ENCODE measurements at regions not wholly inside any gene's neighbourhood (a gene's known extent, or its start where the extent isn't known, plus 50 kb on each side); places are given as distances from the start of the nearest gene placed in this dataset.

- no peak overlapping the region for H3K27ac ChIP-seq
- TF ChIP-seq CTCF (conservative IDR thresholded peaks at IDR 0.05) = no peak
These were observed 501.2 kb downstream of the PCNX1 start for GRCh38 chr14:71408362-71409030.

GRCh38 chr14:71410578-71411284 is 503.5 kb downstream of the PCNX1 start:
- no peak for TF ChIP-seq CTCF (conservative IDR thresholded peaks at IDR 0.05)
- no peak overlapping the region for H3K27ac ChIP-seq

DNA sequence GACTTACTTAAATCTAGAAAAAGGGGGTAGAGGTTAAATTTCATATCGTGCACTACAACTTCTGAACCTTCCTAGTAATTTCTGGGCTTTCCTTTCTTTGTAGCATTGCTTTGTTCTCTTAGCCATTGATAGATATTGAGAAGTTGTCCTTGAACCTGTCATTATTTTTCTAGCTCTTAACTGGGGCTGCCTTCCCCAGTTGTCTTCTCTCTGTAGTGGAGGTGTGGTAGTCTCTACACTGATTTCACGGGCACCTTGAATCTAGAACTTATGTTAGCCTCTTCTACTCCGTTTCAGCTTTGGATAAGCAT is 504.0 kb downstream of the PCNX1 start:
- TF ChIP-seq CTCF (conservative IDR thresholded peaks at IDR 0.05) = no peak
- H3K27ac ChIP-seq = peak overlapping the region; percentile 45; the same call in 1 of the 2 replicates

- TF ChIP-seq CTCF (conservative IDR thresholded peaks at IDR 0.05) = no peak
- H3K27ac ChIP-seq = peak overlapping the region; percentile 45
These were observed 504.5 kb downstream of the PCNX1 start for GRCh38 chr14:71411738-71412137.

DNA sequence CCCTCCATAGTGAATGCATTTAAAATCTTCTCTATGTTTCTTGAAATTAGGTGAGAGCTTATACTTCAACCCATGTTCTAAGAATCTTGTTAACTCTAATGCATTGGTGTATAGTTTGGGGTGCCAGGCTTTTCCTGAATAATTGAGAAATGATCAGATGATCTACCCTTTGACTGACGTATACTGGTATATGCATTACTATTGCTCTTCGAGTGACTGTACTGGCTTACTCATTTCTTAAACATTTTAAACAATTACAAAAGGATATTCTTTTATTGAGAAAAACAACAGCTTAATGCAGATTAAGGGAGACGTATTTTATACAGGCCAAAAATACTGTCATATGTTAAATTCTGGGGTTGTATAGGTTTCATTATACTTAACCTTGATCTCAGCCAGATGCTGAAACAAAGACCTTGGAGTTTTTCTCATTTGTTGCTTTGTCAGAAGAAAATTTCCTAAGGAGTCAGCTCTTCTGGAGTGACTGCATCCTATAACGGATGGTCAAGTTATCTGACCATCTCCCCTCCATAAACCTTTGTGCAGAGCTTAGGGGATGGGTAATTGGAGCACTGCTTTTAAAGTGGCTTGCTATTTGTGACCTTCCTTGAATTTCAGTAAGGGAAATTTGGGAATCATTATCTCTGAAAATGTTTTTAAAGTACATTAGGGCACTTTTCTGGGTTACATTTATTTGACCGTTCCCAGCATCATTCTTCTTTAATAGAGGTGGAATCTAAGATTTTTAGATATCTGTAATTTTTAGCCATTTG is 507.6 kb downstream of the PCNX1 start:
- H3K27ac ChIP-seq = no peak overlapping the region
- no peak for TF ChIP-seq CTCF (conservative IDR thresholded peaks at IDR 0.05)

- no peak for TF ChIP-seq CTCF (conservative IDR thresholded peaks at IDR 0.05)
- H3K27ac ChIP-seq = no peak overlapping the region
These were observed 508.1 kb downstream of the PCNX1 start for GRCh38 chr14:71415404-71415690.

DNA sequence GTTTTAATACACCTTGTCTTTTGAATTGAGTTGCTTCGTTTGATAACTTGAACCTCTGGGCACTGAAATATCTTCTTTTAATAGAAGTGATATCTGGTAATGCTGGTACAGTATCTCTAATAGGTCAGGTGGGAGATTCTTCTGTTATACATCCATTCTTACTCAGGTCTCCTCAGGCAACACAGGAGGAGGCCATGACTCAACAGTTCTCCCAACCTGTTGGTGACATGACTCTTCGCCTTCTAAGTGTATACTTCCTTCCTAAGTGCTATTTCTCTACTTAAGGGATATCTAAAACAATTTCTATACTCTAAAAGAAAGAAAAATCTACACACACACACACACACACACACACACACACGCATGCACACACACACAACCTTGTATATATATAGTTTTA is 509.1 kb downstream of the PCNX1 start:
- H3K27ac ChIP-seq = no peak overlapping the region
- no peak for TF ChIP-seq CTCF (conservative IDR thresholded peaks at IDR 0.05)
